PC-9 (cell line): ENCODE measurements at regions not wholly inside any gene's neighbourhood (a gene's known extent, or its start where the extent isn't known, plus 50 kb on each side); places are given as distances from the start of the nearest gene placed in this dataset.

Experiments used
- BruUV-seq: library from RNA; stranded (reverse); fragments of 400-500 nt; replicated peaks from 2 replicates; lab custom pipeline; 2021; lab: Mats Ljungman, UMichigan
- CTCF ChIA-PET: fragments of 300-600 bp; sonication (Branson Sonifier 250); formaldehyde crosslinking; loops from one replicate; lab custom pipeline; 2022; ENCODE audit warnings: antibody characterized with exemption; lab: Charles Lee
- POLR2A ChIA-PET: fragments of 300-600 bp; sonication (Branson Sonifier 250); formaldehyde crosslinking; loops from one replicate; lab custom pipeline; 2022; ENCODE audit warnings: antibody characterized with exemption; ENCODE audit not compliant: unreplicated experiment; lab: Charles Lee
- DNase-seq, 2 experiments: peaks; one replicate each; pipeline versions ENCODE4 v3.0.0 to v3.0.0-alpha.2; 2015 to 2022; ENCODE audit warnings: mixed read lengths in 1 of 2
- H2AFZ ChIP-seq: fragments of 200-600 bp; sonication (generic); 2 replicates; pipeline ENCODE4 v1.8.1; 2017; ENCODE audit warnings: antibody characterized with exemption
- H3F3A ChIP-seq: fragments of 200-600 bp; sonication (generic); 2 replicates; pipeline ENCODE4 v1.8.1; 2017; ENCODE audit warnings: antibody characterized with exemption, mild to moderate bottlenecking, low read depth; ENCODE audit not compliant: insufficient read depth
- H3K27ac ChIP-seq: fragments of 200-600 bp; sonication (generic); 2 replicates; pipeline ENCODE4 v1.6.1; 2016; ENCODE audit warnings: mixed run types
- H3K27me3 ChIP-seq: fragments of 200-600 bp; sonication (generic); 2 replicates; pipeline ENCODE4 v1.6.1; 2016; ENCODE audit warnings: low read depth, mixed run types; ENCODE audit not compliant: insufficient read depth
- H3K36me3 ChIP-seq: fragments of 200-600 bp; sonication (generic); 2 replicates; pipeline ENCODE4 v1.6.1; 2016; ENCODE audit warnings: low read depth, mixed run types
- H3K4me1 ChIP-seq: fragments of 200-600 bp; sonication (generic); replicated peaks from 2 replicates; pipeline ENCODE4 v1.6.1; 2016; ENCODE audit warnings: mixed run types; ENCODE audit not compliant: insufficient read depth
- H3K4me2 ChIP-seq: fragments of 200-600 bp; sonication (generic); 2 replicates; pipeline ENCODE4 v1.6.1; 2017; ENCODE audit warnings: mixed run types
- H3K4me3 ChIP-seq: fragments of 200-600 bp; sonication (generic); 2 replicates; pipeline ENCODE4 v1.6.1; 2016; ENCODE audit warnings: mixed run types
- H3K79me2 ChIP-seq: fragments of 200-600 bp; sonication (generic); 2 replicates; pipeline ENCODE4 v1.6.1; 2017; ENCODE audit warnings: low read depth, mixed run types
- H3K9me2 ChIP-seq: fragments of 200-600 bp; sonication (generic); 2 replicates; pipeline ENCODE4 v1.8.1; 2017; ENCODE audit warnings: mild to moderate bottlenecking; ENCODE audit not compliant: insufficient read depth
- H3K9me3 ChIP-seq: fragments of 200-600 bp; sonication (generic); 2 replicates; pipeline ENCODE4 v1.8.1; 2016; ENCODE audit warnings: low read depth; ENCODE audit not compliant: insufficient read depth
- H4K20me1 ChIP-seq: fragments of 200-600 bp; sonication (generic); 2 replicates; pipeline ENCODE4 v1.8.1; 2017; ENCODE audit not compliant: insufficient read depth
- EZH2 ChIP-seq: fragments of 200-600 bp; sonication (generic); IDR thresholded peaks from 2 replicates; pipeline ENCODE4 v1.8.0; 2017; ENCODE audit warnings: antibody characterized with exemption, low read depth
- intact Hi-C: fragments of 100-400 bp; cut with micrococcal nuclease; formaldehyde crosslinking; loops from one replicate; pipeline ENCODE4 v1.10.0; 2022; ENCODE audit not compliant: unreplicated experiment
- TF ChIP-seq, protein P1 (sequence below): fragments of 200-600 bp; sonication (generic); conservative IDR thresholded peaks from 2 replicates; pipeline ENCODE4 v1.6.1; 2017; ENCODE audit warnings: mixed run types, antibody characterized with exemption, mild to moderate bottlenecking, moderate library complexity

DNA sequence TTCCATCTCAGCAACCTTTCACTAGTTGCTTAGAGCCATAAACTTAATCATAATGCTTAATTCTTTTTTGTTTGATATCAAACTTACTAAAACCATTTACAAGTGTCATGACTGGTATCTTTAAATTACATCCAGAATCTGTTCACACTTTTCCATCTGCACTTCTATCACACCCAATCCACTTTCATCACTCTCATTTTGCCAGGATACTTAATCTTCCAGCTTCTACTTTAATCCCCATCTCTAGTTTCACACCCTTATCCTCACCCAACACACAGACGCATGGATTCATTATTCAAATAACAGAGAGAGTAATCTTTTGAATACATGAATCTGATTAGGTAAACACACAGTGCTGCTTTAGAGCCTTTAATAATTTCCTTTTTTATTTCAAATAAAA lies 828.4 kb downstream of the HACE1 start:
- Histone ChIP-seq H3K4me1 (no peaks in the 10 kb centered on the region), H2AFZ (no peak overlapping the region), H3K36me3 (no peaks in the 10 kb centered on the region), H3K79me2 (no peaks in the 10 kb centered on the region), H3K4me3 (no peak overlapping the region), H3K9me2 (no peaks in the 10 kb centered on the region), H3K4me2 (no peak overlapping the region), H3F3A (no peaks in the 10 kb centered on the region), H3K27me3 (no peaks in the 10 kb centered on the region), H4K20me1 (no peaks in the 10 kb centered on the region), H3K27ac (no peak overlapping the region), H3K9me3 (no peaks in the 10 kb centered on the region)
- intact Hi-C loops, result no loop called here
- no TSS peak for BruUV-seq
- DNase-seq, result no peak
- ChIA-PET POLR2A (no interaction called here), CTCF (no interaction called here)
- TF ChIP-seq, protein P1, sequence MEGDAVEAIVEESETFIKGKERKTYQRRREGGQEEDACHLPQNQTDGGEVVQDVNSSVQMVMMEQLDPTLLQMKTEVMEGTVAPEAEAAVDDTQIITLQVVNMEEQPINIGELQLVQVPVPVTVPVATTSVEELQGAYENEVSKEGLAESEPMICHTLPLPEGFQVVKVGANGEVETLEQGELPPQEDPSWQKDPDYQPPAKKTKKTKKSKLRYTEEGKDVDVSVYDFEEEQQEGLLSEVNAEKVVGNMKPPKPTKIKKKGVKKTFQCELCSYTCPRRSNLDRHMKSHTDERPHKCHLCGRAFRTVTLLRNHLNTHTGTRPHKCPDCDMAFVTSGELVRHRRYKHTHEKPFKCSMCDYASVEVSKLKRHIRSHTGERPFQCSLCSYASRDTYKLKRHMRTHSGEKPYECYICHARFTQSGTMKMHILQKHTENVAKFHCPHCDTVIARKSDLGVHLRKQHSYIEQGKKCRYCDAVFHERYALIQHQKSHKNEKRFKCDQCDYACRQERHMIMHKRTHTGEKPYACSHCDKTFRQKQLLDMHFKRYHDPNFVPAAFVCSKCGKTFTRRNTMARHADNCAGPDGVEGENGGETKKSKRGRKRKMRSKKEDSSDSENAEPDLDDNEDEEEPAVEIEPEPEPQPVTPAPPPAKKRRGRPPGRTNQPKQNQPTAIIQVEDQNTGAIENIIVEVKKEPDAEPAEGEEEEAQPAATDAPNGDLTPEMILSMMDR, result no peak
- TF ChIP-seq EZH2, result no peak

DNA sequence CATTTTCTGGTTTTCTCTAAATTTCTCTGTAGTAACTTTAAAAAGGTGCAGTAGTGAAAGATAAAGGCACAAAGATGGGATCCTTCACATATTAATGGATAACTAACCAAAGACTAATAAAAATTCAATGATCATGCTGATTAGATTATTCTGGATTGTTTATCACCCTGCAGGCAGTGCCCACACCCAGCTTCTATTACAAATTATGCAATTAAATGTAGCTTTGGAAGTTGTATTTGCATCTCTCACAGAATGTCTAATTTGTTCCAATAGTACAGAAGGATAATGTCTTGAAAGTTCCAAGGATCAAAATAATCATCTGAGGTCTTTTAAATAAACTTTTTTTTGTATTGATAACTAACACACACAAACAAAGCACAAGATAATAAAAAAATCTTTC lies 837.6 kb downstream of the HACE1 start:
- no peaks in the 10 kb centered on the region for H3K9me3 ChIP-seq
- no peaks in the 10 kb centered on the region for H4K20me1 ChIP-seq
- H3K27ac ChIP-seq, result no peak overlapping the region
- ChIA-PET POLR2A (no interaction called here), CTCF (no interaction called here)
- H3K4me3 ChIP-seq, result no peak overlapping the region
- no peak overlapping the region for H2AFZ ChIP-seq
- H3K9me2 ChIP-seq, result no peaks in the 10 kb centered on the region
- no peaks in the 10 kb centered on the region for H3K36me3 ChIP-seq
- intact Hi-C loops, result no loop called here
- H3F3A ChIP-seq, result no peaks in the 10 kb centered on the region
- BruUV-seq, result no TSS peak
- TF ChIP-seq, protein P1, result no peak
- no peak for TF ChIP-seq EZH2
- H3K27me3 ChIP-seq, result no peaks in the 10 kb centered on the region
- H3K4me2 ChIP-seq, result no peak overlapping the region
- no peaks in the 10 kb centered on the region for H3K4me1 ChIP-seq
- H3K79me2 ChIP-seq, result no peaks in the 10 kb centered on the region
- DNase-seq, result no peak

DNA sequence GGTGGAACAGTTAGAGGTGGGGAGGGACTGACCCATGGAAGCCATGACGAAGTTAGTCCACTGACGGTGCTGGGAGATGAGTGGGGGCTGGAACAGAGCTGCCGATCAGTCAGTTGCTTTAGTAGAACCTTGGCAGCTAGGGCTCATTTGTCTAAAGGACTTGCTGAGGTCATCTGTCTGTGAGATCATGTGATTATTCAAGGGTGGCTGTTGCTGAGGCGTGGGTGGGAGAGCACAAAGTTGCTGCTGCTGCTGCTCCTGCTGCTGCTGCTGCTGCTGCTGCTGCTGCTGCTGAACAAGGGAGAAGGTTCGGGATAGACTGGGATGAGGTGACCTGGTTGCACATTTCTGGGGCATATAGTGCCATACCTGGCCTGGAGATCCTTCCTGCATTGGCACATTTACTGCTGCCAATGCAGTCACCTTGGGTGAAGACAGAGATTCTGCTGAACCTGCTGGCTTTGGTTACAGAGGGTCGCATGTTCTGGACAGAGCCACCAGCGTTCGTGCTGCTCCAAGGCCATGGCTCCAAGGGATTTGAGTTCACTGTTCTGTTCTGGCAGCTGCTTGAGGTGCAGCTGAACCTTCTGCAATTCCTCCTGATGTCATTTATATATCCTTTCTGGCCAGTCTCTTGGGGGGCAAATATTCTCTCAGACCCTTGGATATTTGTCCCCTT lies 840.5 kb downstream of the HACE1 start:
- DNase-seq, result no peak

More for the DNA sequence above, 840.5 kb downstream of the HACE1 start:
- Histone ChIP-seq H3F3A (no peaks in the 10 kb centered on the region), H2AFZ (peak overlapping the region; percentile 19; the same call in 1 of the 2 replicates), H3K79me2 (no peaks in the 10 kb centered on the region), H3K9me2 (no peaks in the 10 kb centered on the region), H3K9me3 (no peaks in the 10 kb centered on the region), H4K20me1 (no peaks in the 10 kb centered on the region), H3K36me3 (no peaks in the 10 kb centered on the region), H3K4me1 (no peaks in the 10 kb centered on the region), H3K4me2 (no peak overlapping the region), H3K27ac (no peak overlapping the region), H3K27me3 (no peaks in the 10 kb centered on the region), H3K4me3 (no peak overlapping the region)
- BruUV-seq, result no TSS peak
- no peak for TF ChIP-seq EZH2
- TF ChIP-seq, protein P1, result no peak
- ChIA-PET POLR2A (no interaction called here), CTCF (no interaction called here)
- intact Hi-C loops, result no loop called here
